Stimulated activated CD4-positive, alpha-beta T cell treated with anti-CD3 and anti-CD28 coated beads, TNF-alpha, amount 100 ng/mL, for 48 hours (primary cell): ENCODE measurements at regions not wholly inside any gene's neighbourhood (a gene's known extent, or its start where the extent isn't known, plus 50 kb on each side); places are given as distances from the start of the nearest gene placed in this dataset.
"Not testable (repeated sequence)": the region's sequence is repeated elsewhere in the genome, so short reads cannot be mapped to it uniquely, and the experiment has no call there.

Source experiments
- DNase-seq, 3 donors: peaks; one replicate each; pipeline ENCODE4 v3.0.0-alpha.2; 2020; ENCODE audit warnings: low read depth in 3 of 3

DNA sequence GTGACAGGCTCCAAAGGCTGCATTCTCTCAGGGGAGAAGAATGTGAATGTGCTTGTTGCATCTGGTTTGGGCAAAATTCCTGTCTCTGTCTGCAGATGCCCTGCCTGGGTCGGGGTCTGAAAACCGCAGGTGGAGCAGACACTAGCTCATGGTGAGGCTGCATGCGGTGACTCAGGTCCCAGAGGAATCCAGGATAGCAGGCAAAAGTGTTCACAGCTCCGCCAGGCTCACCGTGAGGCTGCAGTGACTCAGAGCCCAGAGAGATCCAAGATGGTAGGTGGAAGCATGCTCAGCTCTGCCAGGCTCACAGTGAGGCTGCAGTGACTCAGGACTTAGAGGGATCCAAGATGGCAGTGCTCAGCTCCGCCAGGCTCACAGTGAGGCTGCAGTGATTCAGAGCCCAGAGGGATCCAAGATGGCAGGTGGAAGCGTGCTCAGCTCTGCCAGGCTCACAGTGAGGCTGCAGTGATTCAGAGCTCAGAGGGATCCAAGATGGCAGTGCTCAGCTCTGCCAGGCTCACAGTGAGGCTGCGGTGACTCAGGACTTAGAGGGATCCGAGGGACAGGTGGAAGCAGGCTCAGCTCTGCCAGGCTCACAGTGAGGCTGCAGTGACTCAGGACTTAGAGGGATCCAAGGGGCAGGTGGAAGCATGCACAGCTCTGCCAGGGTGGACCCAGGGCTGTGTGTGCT lies 200.5 kb downstream of the ACKR3 start:
- no peak for DNase-seq

- DNase-seq = no peak
Measured at GRCh38 chr2:236772220-236772837, 202.7 kb downstream of the ACKR3 start.

- no peak for DNase-seq
Measured at GRCh38 chr2:236773206-236773605, 203.6 kb downstream of the ACKR3 start.

DNA sequence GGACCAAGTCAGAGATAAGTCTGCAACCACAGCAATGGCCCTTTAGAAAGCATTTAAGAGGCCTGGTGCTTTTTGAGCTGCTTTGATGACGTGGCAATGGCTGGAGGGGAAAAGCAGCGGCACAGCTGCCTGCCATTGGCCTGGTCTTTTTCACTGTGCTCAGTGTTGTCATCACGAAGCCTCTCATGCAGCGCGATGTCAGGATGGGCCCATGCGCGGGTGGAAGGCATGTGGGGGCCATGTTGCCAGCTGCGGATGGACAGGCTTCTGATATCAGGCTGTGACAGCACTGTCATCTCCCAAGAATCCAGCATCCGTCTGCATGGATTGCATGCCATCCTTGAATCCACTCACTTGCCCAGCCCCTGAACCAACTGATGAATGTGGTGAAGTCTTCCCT lies 204.5 kb downstream of the ACKR3 start:
- DNase-seq = no peak

GRCh38 chr2:236775511-236775910 lies 205.9 kb downstream of the ACKR3 start:
- no peak for DNase-seq

DNA sequence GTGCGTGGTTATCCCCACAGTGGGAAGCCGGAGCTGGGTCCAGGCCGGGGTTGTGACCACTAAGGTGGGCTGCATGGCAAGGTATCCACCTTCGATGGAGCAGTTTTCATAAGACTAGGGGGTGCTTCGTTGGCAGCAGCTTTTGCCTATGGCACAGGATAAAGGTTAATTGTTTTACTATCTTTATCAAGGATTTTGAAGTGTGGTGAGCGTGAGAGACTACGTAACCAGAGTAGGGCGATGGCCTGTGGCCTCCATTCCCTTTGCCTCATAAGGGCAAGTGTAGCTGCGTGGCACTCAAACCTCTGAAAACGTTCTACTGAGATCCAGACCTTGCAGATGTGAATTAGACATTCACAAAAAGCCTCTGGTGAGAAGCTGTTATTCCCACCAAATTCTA lies 206.6 kb downstream of the ACKR3 start:
- no peak for DNase-seq

DNA sequence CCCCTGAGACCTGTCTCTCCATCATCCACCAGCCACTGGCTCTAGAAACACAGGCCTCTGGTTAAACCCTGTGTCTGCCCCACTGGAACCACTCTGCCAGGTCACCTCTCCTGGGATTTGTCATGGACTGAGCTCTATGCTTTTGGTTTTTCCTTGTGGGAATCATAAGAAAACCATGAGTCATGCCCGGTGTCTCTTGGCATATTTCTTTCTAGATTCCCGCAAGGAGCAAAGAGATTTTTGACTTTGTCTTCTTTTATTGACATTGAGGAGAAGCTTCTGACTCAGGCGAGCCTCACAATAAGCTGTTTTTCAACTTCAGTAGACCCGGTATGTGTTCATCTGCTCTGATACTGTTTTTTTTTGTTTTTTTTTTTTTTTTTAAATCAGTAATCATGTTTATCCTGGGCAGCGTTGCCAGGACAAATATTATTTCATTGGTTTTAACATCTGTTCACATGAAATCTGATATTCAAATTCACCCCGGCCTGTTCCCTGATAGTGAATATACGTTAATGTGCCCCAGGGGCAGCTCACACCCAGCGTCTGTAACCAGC lies 207.1 kb downstream of the ACKR3 start:
- DNase-seq = no peak

DNA sequence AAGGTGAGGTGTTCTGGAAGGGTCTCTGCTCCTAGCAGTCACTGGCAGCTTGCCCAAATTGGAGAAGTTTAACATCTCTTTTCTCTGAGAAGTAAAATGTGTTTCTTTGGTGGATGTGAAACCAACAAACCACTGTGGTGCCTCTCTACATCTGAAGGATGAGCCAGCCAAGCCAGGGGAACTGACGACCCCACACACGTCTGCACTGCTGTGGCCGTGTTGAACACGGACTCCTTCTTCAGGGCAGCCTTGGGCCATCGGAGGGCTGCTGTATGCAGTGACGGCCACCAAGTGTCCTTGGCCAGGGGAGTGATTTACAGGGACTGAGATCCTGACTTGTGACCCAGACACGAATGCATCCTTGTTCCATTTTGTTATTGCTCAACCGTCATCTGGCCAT lies 207.8 kb downstream of the ACKR3 start:
- no peak for DNase-seq

GRCh38 chr2:236781933-236782816 lies 212.6 kb downstream of the ACKR3 start:
- DNase-seq = no peak

DNA sequence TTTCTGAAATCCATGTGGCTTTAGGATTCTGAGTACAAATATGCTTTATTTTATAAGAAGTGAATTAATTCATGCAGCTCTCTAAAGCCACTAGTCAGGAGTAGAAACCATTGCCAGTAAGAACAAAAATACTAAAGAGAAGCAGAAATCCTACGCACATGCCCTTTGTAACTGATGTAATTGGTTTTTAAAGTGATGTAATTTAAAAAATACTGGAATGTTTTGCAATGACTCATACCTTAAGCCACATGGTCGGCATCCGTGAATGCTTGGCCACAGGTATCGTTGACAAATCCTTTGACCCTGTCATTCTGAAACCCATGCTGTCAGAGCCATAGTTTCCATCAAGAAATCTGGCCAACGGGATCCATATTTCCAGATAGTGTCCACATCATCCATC lies 213.3 kb downstream of the ACKR3 start:
- DNase-seq = no peak

DNA sequence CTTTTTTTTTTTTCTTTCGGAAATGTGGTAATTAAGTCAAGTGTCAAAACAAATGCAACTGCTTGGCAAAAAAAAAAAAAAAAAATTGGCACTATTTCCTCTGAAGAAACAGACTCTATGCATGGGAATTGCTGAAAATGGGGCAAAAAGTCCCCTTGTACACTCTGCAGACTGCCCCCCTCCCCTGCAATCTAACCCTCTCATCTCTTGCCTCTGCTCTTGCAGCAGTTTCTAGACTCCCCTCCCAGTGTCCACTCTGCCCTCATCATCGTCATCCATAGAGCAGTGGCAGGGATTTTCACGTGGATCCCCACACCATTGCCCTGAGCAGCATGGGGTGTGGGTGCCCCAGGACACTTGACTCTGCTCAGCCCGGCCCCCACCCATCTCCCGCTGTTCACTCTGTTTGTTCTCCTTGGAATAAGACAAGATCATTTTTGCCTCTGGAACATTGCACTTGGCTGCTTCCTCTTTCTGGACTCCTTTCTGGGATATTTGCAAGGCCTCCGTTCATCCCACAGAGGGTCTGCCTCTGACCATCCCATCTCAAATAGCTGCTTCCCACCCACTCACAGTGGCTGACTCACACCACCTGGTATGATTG lies 213.9 kb downstream of the ACKR3 start:
- no peak for DNase-seq

- DNase-seq = no peak
Measured at GRCh38 chr2:236785611-236786057, 216.0 kb downstream of the ACKR3 start.

DNA sequence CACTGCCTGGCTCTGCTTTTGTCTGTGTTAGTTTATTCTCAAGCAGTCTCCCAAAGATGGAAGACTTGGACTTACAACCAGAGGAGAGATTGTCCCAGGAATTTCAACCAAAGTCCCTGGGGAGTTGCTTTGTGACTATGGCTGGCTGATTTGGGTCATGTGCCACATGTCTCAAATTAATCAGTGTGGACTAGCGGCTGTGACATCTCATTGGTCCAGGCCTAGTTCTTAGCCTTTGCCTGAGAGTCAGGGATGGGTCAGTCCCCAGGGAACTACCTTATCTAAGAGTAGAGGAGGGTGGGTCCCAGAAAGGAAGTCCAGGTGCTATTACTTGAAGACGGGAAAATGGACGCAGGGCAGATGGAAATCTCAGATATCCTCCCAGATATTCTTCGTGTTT lies 217.1 kb downstream of the ACKR3 start:
- DNase-seq = no peak

DNA sequence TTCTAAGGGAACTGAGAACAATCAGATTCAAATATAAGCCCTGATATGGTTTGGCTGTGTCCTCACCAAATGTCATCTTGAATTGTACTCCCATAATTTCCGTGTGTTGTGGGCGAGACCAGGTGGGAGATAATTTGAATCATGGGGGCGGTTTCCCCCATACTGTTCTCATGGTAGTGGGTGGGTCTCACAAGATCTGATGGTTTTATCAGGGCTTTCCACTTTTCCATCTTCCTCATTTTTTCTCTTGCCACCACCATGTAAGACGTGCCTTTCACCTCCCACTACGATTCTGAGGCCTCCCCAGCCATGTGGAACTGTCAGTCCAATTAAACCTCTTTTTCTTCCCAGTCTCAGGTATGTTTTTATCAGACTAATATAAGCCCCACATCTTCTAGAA lies 217.8 kb downstream of the ACKR3 start:
- not testable (repeated sequence) for DNase-seq

- no peak for DNase-seq
Measured at GRCh38 chr2:236787885-236788284, 218.3 kb downstream of the ACKR3 start.

- DNase-seq = no peak
Measured at GRCh38 chr2:236790963-236791362, 221.3 kb downstream of the ACKR3 start.

GRCh38 chr2:236793023-236794011 lies 223.7 kb downstream of the ACKR3 start:
- DNase-seq = no peak

DNA sequence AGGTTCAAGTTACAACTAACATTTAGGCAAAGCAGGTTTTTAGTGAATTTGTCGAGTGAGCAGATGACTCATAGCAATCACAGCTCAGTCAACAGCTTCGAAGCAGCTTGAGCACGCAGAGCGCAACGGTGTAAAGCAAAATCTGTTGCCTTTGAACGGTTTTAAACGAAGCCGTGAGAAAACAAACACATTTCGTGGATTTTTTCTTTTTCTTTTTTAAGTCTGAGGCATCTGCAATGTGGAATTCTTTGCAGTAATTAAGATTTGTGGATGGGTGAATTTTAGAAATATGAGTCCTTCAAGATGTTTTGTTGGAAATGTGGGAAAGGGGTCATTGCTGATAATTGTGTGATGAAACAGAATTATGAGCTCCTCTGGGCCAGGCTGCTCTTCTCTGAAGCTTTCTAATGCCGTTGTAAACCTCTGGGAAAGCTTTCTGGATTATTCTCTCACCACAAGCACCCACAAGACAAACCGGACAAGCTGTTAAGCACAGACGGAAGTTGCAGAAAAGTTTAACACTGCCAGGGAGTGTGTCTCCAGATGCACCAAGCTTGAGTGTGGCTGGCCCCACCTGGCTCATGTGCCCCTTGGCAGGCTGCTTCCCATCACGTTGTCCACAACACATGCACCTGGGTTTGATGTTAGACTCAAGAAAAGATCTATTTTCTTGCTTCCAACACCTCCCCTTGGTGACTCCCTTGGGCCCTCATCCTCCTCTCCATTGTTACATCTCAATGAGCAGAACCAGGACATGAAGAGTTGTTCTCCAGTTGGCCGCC lies 224.7 kb downstream of the ACKR3 start:
- DNase-seq = no peak

GRCh38 chr2:236795169-236795860 lies 225.7 kb downstream of the ACKR3 start:
- no peak for DNase-seq
